Kidney glomerular epithelial cell (primary cell): ENCODE measurements at regions not wholly inside any gene's neighbourhood (a gene's known extent, or its start where the extent isn't known, plus 50 kb on each side); places are given as distances from the start of the nearest gene placed in this dataset.

Experiments
- DNase-seq: peaks from one replicate; lab custom pipeline; 2025; lab: John Stamatoyannopoulos, UW

DNA sequence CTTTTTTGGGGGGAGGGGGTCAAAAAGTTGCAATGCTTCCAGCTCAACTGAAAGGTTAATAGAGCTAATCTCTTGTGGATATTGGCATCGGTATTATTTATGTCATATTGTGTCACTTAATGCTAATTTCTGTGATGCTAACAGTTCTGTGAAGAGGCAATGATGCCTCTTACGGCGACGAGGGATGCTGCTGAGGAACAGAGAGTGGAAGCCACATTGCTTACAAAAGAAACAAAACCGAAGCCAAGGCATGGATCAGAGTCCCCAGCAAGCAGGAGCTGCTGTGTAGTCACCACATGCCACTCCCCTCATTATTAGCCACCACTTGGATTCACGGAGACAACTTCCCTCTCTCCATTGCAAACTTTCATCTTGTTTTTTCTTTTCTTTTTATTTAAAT, 536.5 kb upstream of the MGMT start:
- DNase-seq = no peak

DNA sequence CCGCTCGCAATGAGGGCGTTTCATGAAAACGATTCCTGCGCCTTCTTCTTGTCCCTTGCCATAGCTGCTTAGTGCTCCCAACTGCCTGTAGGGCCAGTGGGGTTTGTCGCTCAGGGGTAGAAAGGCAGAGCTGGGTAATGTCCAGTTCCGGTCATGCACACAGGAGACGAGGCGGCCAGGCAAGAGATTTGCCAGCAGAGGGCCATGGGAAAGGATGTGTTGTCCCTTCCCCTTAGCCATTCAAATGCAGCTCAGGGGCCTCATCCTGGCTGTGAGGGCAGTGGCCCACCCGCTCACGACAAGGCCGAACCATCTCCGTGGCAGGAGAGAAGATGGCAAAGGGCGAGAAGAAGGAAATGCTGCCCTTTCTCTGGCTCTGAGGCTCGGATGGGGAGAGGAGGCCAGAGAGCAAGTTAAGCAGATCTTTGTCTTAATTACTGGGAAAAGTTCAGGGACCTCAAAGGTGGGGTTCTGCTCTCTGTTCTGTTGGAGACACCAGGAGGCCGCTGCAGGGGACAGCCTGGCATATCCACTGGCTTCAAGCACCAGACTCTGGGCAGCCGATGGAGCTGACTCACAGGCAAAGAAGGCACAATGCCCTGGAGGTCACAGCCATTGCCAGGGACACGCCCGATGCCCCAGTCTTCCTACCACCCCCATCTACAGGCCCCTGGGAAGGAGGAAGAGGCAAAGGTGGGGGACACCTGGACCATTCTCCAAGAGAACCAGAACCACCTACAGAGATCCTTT, 534.8 kb upstream of the MGMT start:
- no peak for DNase-seq

DNA sequence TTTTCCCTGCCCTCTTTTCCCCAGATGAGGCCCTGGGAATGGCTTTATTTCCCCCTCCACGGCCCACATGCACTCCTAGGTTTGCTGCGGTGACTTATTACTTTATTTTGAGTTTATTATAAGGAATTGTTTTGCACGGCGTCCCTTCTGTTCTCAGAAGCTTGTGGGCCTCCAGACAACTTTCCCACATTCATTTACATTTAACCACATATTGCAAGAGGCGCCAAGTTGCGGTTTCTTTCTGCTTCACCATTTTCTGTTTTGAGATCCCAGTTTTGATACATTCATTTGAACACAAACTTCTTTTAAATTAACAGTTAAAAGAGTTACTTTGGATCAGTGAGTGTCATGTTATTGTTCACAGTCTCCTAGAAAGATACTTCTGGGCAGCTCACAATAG, 532.5 kb upstream of the MGMT start:
- no peak for DNase-seq

DNA sequence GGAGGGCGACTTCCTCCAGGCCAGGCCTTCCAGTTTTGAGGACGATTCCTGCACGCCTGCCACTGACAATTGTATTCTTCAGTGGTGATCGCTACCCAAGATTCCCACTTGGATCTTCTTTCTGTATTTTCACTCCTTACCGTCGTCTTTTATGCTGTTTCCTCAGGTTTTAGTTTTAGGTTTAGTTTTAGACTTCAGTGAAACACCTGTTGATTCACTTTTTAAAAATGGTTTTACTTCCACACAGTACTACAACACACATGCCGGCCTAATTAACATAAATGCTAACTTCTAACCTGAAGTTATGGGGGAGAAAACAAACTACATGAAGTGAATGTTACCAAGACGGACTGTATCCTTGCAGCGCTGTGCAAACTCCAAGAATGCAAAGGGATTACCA, 530.6 kb upstream of the MGMT start:
- no peak for DNase-seq

DNA sequence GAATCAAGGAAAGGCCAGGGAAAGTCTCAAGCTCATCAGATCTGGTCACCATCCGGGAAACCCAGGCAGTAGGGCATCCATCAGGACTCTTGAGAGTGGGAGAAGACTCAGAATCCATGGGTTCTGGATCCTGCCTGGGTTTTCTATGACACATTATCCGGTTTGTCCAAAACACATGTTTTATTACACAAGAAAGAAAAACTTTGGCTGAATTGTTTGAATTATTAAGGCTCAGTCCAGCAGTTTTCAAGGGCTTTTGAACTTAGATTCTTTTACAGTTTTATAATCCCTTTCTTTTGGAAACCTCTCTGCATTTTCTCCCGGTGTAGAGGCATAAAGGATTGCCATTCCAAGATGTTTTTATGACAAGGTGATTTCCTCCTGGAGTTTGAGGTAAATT, 528.5 kb upstream of the MGMT start:
- no peak for DNase-seq

DNA sequence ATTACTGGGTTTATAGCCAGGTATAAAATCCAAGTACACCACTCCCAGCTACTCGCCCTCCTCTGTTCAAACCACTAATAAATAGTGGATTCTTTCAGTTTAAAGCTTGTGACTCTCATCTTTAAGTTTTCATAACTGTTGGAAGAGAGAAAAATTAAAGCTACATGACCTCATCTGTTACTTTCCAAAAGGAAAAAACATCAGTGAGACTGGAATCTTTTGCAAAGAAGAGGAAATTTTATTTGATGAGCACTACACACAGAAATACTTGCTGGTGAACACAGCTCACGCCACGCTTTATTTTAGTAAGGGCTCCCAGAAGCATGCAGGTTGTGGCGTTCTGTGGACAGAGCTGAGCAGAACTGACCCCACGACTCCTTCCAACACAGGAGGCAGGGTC, 527.0 kb upstream of the MGMT start:
- no peak for DNase-seq

DNA sequence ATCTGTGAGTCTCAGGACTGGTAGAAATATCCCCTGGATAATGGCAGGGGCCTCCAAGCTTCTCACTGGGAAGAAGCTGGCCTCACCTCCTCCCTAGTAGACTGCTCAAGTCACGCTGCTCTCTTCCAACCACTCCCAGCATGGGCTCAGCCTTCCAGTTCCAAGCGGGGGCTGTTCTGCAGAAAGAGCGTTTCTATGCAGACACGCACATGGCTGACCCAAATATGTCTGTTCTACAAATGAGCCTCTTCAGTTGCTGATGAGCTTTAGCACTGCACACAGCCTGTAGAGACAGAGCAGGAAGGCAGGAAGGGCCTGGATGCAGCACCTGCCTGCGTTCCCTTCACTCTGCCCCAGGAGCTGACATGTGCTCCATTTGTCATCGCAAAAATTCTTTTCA, 523.9 kb upstream of the MGMT start:
- no peak for DNase-seq

DNA sequence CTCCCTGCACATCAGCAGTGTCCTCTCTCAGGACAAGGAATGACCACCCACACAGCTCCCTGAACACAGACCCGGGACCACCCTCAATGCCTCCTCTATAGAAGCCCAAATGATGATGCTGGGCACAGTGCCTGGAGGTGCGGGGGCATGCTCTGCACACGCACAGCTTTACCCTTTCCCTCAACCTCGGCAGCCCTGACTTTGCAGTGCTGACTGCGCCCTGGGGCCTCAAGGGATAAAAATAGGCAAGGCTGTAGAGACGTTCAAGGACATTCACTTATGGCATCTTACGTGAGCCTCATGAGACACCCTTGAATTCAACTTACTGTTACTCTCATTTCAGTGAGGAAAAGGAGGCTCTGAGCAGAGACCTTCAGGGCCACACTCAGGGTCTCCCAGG, 521.6 kb upstream of the MGMT start:
- DNase-seq = no peak

DNA sequence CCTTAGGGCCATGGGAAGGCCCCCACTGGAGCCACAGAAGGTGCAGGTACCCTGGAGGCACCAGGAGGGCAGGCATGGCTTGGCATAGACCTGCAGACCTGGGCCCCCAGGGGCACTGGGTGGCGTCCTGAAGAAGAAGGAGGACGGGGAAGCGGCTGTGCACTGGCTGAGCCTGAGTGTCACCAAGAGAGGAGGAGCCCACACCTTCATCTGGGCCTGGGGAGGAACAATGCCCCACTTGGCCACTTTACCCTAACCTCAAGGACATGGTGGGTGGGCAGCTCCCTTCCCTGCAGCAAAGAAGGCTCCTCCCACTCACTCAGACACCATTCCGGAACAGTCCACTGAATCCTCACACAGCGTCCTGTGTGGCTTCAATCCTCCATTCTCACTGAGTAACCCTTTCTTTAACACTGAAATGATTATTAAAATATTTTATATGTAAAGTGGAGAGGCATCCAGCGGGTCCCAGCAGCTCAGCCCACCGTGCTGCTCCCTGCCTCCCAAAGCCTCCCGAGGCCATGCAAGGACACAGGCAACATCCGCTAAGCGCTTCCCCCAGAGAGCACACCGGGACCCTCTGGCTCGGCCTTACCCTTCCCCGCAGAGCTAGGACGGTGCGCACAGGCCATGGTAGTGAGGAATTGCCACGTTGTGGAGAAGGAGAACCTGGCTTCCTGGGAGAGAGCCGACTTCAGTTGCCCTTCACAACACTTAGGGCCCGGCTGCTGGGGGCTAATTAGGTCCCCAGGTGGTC, 516.7 kb upstream of the MGMT start:
- DNase-seq = no peak

DNA sequence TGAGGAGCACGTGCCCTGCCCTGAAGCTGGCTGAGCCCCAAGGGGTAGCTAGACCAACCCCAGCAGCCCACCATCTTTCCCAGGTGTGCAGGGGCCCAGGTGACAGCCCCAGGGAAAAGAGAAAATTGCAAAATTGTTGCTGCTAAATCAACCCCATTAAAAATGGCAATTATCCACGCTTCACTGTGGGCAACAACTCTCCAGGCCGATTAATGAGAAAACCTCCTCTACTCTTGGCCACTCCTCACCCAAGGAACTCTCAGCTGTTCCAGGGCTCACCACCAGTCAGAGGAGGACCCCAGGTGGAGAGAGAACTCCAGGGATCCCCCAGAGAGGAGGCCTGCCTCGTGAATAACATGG, 516.1 kb upstream of the MGMT start:
- no peak for DNase-seq

DNA sequence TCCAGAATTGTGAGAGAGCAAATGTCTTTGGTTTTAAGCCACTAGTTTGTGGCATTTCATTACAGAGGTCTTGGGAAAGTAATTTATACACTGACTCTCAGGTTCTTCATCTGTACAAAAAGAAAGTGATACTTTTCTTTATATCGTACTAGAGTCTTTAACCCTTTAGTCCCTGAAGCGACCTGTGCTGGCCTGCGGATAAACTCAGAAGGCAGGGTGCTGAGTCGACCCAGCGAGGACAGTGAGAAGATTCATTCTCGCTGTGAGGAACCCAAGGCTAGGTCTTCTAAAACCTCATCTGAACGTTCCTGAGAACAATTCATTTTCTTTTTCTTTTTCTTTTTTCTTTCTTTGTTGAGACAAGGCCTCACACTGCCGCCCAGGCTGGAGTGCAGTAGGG, 514.2 kb upstream of the MGMT start:
- DNase-seq = no peak

DNA sequence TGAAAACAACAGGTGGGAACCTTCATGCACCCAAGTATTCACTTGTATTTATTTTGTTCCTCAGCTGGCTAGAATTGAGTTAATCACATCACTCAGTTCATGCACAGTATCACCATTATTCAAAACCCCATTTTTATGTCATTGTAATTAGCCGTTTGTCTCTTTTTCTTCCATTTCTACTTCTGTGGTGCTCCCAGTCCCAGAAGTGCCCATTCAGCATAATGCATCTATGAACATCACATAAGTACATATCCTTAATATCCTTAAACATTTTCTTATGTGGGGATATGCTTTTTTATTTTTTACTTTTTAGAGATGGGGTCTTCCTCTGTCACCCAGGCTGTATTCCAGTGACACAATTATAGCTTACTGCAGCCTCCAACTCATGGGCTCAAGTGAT, 510.9 kb upstream of the MGMT start:
- no peak for DNase-seq

DNA sequence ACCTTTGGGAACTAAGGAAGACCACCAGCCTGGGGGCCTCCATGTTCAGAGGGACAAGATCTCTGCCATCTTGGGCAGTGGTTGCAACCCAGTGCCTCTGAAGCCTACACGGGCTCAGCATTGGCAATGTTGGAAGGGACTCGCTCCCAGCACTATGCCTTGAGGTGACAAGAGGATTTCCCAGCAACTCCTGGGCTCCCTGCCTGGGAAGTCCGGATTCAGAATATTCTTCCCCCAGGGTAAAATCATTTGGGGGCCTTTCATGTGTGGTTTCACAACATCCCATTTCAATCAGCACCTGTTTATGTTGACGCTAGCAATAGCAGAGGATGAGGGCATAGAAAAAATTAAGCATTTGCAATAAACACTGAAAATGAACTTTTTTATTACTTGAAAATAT, 509.8 kb upstream of the MGMT start:
- no peak for DNase-seq

DNA sequence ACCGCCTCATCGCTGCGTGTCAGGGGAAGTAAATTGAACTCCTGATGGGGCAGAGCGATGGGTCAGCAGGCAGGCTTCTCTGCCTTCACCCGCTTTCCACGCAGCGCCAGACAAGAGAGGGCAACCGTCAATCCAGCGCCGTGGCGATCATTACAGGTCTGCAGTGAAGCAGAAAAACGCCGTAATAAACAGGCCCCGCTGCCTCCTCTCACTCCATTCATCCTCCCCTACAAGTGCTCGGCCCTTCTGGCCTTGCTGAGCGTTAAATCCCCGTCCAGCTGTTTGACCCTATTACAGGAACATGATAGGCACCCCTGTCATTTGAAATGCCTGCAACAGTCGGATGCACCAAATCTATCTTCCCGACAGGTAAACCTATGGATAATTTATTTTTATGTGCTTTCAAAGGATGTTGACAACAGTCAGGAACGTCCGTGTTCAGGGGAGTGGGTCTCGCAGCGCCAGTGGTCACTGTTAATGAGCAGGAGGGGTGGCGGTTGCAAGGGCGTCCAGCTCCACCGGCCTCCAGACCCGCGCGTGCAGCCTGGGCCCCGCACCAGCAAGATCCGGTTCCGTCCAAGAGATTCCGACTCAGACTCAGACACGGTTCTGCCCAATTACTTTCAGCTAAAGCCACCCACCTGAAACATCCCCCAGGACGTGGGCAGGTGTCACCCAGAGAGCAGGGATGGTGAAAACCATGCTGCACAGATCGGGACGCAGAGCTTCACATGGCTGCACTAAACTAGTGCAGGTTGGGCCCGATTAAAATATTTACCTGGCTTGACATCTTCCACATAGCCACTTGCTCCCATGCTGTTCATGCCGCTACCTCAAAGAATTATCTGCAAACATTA, 508.0 kb upstream of the MGMT start:
- no peak for DNase-seq

DNA sequence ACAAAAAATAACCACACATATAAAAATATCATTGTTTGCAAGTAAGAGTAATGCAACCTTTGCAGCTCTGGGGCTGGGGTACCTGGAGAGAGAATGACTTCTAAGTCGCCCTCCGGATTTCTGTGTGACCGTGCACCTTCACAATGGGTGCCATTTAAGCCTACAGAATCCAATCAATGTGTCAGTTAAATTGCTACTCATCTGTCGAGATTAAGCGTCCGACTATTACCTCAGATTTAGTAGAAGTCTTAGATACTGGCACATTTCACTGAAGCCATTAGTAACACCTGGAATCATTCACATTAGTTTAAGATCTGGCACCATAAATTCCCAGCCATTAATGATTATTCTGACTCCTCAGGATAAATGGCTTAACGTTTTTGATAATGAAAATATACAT, 507.3 kb upstream of the MGMT start:
- no peak for DNase-seq

DNA sequence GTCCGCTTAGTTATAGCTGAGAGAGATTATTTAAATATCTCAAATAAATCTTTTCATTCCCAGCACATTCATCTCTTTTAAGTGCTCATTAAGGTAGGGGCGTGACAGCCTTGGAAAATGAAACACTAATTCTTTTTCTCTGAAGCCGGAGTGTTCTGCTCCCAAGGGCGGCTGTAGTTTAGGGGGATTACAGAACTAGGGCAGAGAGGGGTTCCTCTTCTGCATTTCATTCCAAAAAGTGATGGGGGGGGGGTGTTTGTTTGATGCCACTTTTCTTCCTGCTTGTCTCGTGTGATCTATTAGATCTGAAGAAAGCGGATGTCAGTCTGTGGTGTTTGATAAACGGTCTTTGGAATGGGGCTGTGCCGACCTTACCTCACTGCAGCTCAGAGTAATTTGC, 506.5 kb upstream of the MGMT start:
- DNase-seq = no peak

DNA sequence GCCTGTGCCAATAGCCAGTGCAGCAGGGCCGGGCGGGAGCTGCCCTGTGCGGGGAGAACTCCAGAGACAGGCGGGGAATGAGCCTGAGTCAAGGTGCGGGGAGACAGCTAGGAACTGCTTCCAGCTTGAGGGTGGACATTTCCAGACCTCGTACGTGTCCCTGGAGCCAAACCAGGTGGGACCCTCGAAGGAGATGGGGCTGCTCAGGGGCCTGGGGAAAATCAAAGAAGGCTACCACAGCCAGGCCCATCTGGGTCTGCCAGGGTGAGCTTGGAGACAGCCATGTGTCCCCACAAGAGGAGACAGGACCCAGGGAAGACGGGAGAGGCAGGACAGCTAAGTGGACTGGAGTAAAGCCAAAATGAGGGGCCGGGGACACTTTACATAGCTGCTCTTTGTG, 504.9 kb upstream of the MGMT start:
- DNase-seq = no peak

DNA sequence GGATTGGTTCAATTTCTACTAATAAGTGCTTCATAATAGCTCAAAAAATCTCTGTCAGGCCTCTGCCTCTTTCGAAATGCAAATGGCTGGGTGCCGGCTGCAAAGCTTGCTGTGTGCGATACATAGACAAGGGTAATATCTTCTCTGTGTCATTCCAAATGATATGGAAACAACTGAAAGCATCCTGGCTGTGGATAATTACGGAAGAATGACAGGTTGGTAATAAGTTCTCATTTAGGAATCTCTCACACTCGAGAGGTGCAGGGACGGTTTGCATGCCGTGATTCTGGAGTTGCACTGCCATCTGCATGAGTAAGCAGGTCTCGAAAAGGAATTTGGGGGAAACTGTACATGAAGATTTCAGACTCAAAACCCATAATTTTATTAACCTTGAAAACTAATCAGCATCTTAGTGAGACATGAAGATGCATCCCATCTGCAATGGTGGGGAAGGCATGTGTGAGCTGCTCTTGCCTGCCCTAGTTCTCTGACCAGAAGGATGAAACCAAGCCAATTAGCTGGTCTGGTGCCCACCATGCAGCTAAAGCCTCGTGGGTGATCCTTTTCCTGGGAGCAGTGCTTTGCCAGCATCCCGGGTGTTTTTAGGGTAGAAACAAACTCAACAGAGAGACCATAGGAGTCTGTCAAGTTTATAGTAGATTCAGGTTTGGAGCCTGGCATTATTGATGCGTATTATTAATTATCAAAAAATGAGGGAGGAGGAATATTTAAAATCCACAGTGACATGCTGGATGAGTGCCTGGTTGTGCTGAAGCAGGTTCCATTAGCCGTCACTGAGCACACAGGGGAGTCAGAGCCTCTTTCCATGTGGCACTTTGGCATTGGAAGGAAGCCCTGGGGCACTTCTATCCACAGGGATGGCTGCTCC, 503.6 kb upstream of the MGMT start:
- no peak for DNase-seq

DNA sequence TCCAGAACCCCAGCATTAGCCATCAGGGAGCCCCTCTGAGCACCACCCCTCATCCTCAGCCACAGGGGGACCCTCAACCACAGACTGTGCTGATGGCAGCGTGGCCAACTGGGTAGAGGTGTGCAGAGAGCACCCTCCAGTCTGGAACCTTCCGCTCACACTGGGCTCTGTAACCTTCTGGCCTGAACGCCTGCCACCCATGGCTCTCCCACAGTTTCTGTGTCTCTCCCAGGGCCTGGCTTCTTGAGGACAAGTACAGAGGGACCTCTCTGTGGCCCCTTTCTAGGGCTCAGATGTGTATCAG, 503.0 kb upstream of the MGMT start:
- DNase-seq = no peak

DNA sequence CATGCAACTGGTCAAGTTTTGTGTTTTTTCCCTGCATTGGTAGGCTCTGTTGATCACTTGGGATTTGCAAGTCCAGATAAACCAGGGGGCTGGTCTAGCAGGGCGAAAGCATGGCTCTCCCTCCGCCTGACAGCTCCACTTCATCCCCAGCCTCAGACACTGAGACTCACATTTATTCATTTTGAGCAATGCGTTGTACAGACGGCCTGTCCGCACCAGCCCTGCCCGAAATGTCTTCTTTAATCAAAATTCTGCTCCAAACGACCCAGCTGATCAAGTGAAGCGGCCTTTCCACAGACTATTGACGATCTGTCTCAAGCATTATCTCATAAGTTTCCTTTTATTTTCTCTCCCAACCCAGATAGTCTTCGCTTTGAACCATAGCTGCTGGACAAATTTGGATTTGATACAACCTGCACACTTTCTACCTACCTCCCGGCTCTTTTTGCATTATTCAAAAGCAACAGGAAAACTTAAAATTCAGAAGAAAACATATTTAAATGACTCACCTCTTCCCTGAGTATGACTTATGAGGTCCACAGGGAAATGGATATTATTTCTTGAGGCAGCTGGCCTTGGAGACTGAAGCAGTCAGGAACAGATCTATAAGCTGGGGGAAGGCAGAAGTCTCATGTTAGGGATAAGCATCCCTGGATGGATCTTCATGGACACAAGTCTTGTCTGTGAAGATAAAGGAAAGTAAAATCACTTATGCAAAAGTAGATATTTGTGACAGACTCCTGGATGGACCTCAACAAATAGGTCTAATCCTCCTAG, 498.9 kb upstream of the MGMT start:
- DNase-seq = no peak

DNA sequence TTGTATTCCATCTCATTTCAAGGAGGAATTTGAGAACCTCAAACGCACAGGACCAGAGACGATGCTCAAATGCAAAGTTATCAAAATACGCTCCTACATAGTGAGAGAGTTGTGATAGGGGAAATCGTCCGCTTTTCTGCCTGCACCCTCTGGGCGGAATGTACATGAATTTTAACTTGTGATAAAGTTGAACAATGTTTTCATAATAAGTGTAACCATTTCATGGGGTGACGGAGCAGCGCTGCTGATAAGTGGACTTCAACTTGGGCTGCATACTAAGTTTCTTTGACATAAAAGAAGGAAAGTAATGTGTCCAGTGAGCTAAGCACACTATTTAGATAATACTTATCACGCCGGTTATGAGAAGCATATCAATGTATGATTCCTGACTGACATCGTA, 497.5 kb upstream of the MGMT start:
- DNase-seq = no peak
